ENCODE measurements at regions not wholly inside any gene's neighbourhood (a gene's known extent, or its start where the extent isn't known, plus 50 kb on each side); places are given as distances from the start of the nearest gene placed in this dataset.

- no peak for DNase-seq (ENCODE audit: low read depth)
- Histone ChIP-seq H3K4me3 (ENCODE audit: low read depth, low read length) (no peak overlapping the region), H3K36me3 (ENCODE audit: control insufficient read depth, insufficient read depth, low read length) (no peaks in the 10 kb centered on the region), H3K27me3 (ENCODE audit: control insufficient read depth, insufficient read depth, low read length) (no peaks in the 10 kb centered on the region)
- TF ChIP-seq CTCF (IDR thresholded peaks at IDR 0.05; ENCODE audit: insufficient read depth, low read length, poor library complexity, severe bottlenecking), result no peak
These were observed 290.5 kb downstream of the NUAK1 start for GRCh38 chr12:105848286-105848685.

GRCh38 chr12:105850103-105850968 lies 288.4 kb downstream of the NUAK1 start:
- no peaks in the 10 kb centered on the region for H3K36me3 ChIP-seq (ENCODE audit: control insufficient read depth, insufficient read depth, low read length)
- no peak for TF ChIP-seq CTCF (IDR thresholded peaks at IDR 0.05; ENCODE audit: insufficient read depth, low read length, poor library complexity, severe bottlenecking)
- DNase-seq (ENCODE audit: low read depth), result no peak
- no peaks in the 10 kb centered on the region for H3K27me3 ChIP-seq (ENCODE audit: control insufficient read depth, insufficient read depth, low read length)
- H3K4me3 ChIP-seq (ENCODE audit: low read depth, low read length), result no peak overlapping the region

- TF ChIP-seq CTCF (IDR thresholded peaks at IDR 0.05; ENCODE audit: insufficient read depth, low read length, poor library complexity, severe bottlenecking), result no peak
- no peaks in the 10 kb centered on the region for H3K36me3 ChIP-seq (ENCODE audit: control insufficient read depth, insufficient read depth, low read length)
- H3K27me3 ChIP-seq (ENCODE audit: control insufficient read depth, insufficient read depth, low read length), result no peaks in the 10 kb centered on the region
- no peak overlapping the region for H3K4me3 ChIP-seq (ENCODE audit: low read depth, low read length)
- DNase-seq (ENCODE audit: low read depth), result no peak
These were observed 286.3 kb downstream of the NUAK1 start for GRCh38 chr12:105852496-105852895.

GRCh38 chr12:105852951-105853350 lies 285.8 kb downstream of the NUAK1 start:
- no peak for TF ChIP-seq CTCF (IDR thresholded peaks at IDR 0.05; ENCODE audit: insufficient read depth, low read length, poor library complexity, severe bottlenecking)
- H3K36me3 ChIP-seq (ENCODE audit: control insufficient read depth, insufficient read depth, low read length), result no peaks in the 10 kb centered on the region
- no peak overlapping the region for H3K4me3 ChIP-seq (ENCODE audit: low read depth, low read length)
- no peak for DNase-seq (ENCODE audit: low read depth)
- no peaks in the 10 kb centered on the region for H3K27me3 ChIP-seq (ENCODE audit: control insufficient read depth, insufficient read depth, low read length)

GRCh38 chr12:105854071-105854470 lies 284.7 kb downstream of the NUAK1 start:
- no peak for TF ChIP-seq CTCF (IDR thresholded peaks at IDR 0.05; ENCODE audit: insufficient read depth, low read length, poor library complexity, severe bottlenecking)
- H3K27me3 ChIP-seq (ENCODE audit: control insufficient read depth, insufficient read depth, low read length), result no peaks in the 10 kb centered on the region
- DNase-seq (ENCODE audit: low read depth), result no peak
- no peak overlapping the region for H3K4me3 ChIP-seq (ENCODE audit: low read depth, low read length)
- H3K36me3 ChIP-seq (ENCODE audit: control insufficient read depth, insufficient read depth, low read length), result no peaks in the 10 kb centered on the region

All from kidney epithelial cell (primary cell).